ENCODE measurements at regions not wholly inside any gene's neighbourhood (a gene's known extent, or its start where the extent isn't known, plus 50 kb on each side); places are given as distances from the start of the nearest gene placed in this dataset.

- no peak for ATAC-seq
- TF ChIP-seq ZC3H10 (CRISPR knock-in tag; IDR thresholded peaks at IDR 0.05) (no peak), ZFP30 (CRISPR knock-in tag; IDR thresholded peaks at IDR 0.05) (no peak), CSDC2 (CRISPR knock-in tag; IDR thresholded peaks at IDR 0.05) (no peak), GLIS3 (CRISPR knock-in tag; IDR thresholded peaks at IDR 0.05) (no peak), ZNF8 (CRISPR knock-in tag; IDR thresholded peaks at IDR 0.05) (no peak), ARNTL (CRISPR knock-in tag; IDR thresholded peaks at IDR 0.05; ENCODE audit: borderline replicate concordance, low read depth) (no peak), PPARA (CRISPR knock-in tag; IDR thresholded peaks at IDR 0.05; ENCODE audit: borderline replicate concordance) (no peak), BACH2 (CRISPR knock-in tag; IDR thresholded peaks at IDR 0.05; ENCODE audit: borderline replicate concordance) (no peak), ESRRG (CRISPR knock-in tag; IDR thresholded peaks at IDR 0.05) (no peak), TCF4 (CRISPR knock-in tag; IDR thresholded peaks at IDR 0.05; ENCODE audit: borderline replicate concordance) (no peak), TSHZ2 (CRISPR knock-in tag; IDR thresholded peaks at IDR 0.05) (no peak), ZFP3 (CRISPR knock-in tag; IDR thresholded peaks at IDR 0.05) (no peak), CREB5 (CRISPR knock-in tag; IDR thresholded peaks at IDR 0.05; ENCODE audit: low read depth) (no peak), ZNF565 (CRISPR knock-in tag; conservative IDR thresholded peaks at IDR 0.05; ENCODE audit: low read depth) (no peak), ISL1 (CRISPR knock-in tag; IDR thresholded peaks at IDR 0.05) (no peak), SNAI2 (CRISPR knock-in tag; IDR thresholded peaks at IDR 0.05) (no peak), ZNF70 (CRISPR knock-in tag; IDR thresholded peaks at IDR 0.05) (no peak)
These were observed 540.8 kb upstream of the IL12A start for GRCh38 chr3:159447841-159448240.

GRCh38 chr3:159448902-159449301, 539.7 kb upstream of the IL12A start:
- ATAC-seq, result no peak
- TF ChIP-seq ZNF70 (CRISPR knock-in tag; IDR thresholded peaks at IDR 0.05) (no peak), PPARA (CRISPR knock-in tag; IDR thresholded peaks at IDR 0.05; ENCODE audit: borderline replicate concordance) (no peak), POU6F1 (CRISPR knock-in tag; IDR thresholded peaks at IDR 0.05; ENCODE audit: borderline replicate concordance, low read depth) (no peak), CSRNP3 (CRISPR knock-in tag; IDR thresholded peaks at IDR 0.05) (no peak), ZFP3 (CRISPR knock-in tag; IDR thresholded peaks at IDR 0.05) (no peak)

- no peak for ATAC-seq
- TF ChIP-seq ESRRG (CRISPR knock-in tag; IDR thresholded peaks at IDR 0.05), result no peak
- no peak for TF ChIP-seq GLIS3 (CRISPR knock-in tag; IDR thresholded peaks at IDR 0.05)
- TF ChIP-seq TOX (CRISPR knock-in tag; IDR thresholded peaks at IDR 0.05; ENCODE audit: borderline replicate concordance), result no peak
- TF ChIP-seq ZNF70 (CRISPR knock-in tag; IDR thresholded peaks at IDR 0.05), result no peak
- TF ChIP-seq SNAI2 (CRISPR knock-in tag; IDR thresholded peaks at IDR 0.05), result no peak
- TF ChIP-seq BACH2 (CRISPR knock-in tag; IDR thresholded peaks at IDR 0.05; ENCODE audit: borderline replicate concordance), result no peak
- no peak for TF ChIP-seq ZNF565 (CRISPR knock-in tag; conservative IDR thresholded peaks at IDR 0.05; ENCODE audit: low read depth)
- no peak for TF ChIP-seq TSHZ2 (CRISPR knock-in tag; IDR thresholded peaks at IDR 0.05)
- no peak for TF ChIP-seq CSDC2 (CRISPR knock-in tag; IDR thresholded peaks at IDR 0.05)
- TF ChIP-seq ZFP30 (CRISPR knock-in tag; IDR thresholded peaks at IDR 0.05), result no peak
- no peak for TF ChIP-seq CSRNP3 (CRISPR knock-in tag; IDR thresholded peaks at IDR 0.05)
- TF ChIP-seq TCF4 (CRISPR knock-in tag; IDR thresholded peaks at IDR 0.05; ENCODE audit: borderline replicate concordance), result no peak
- TF ChIP-seq CREB5 (CRISPR knock-in tag; IDR thresholded peaks at IDR 0.05; ENCODE audit: low read depth), result no peak
- no peak for TF ChIP-seq ZNF8 (CRISPR knock-in tag; IDR thresholded peaks at IDR 0.05)
- TF ChIP-seq ARNTL (CRISPR knock-in tag; IDR thresholded peaks at IDR 0.05; ENCODE audit: borderline replicate concordance, low read depth), result no peak
- no peak for TF ChIP-seq ISL1 (CRISPR knock-in tag; IDR thresholded peaks at IDR 0.05)
These were observed 537.6 kb upstream of the IL12A start for GRCh38 chr3:159451067-159451466.

All from SK-N-SH treated with all-trans-retinoic acid at 6 μM for 48 hours (cell line).